IMR-90 (cell line): ENCODE measurements at regions not wholly inside any gene's neighbourhood (a gene's known extent, or its start where the extent isn't known, plus 50 kb on each side); places are given as distances from the start of the nearest gene placed in this dataset.

Experiments used
- ATAC-seq: fragments of 200-7000 bp; cut with Tn5 transposase; 2 replicates; pipeline ENCODE4 v1.9.1; 2020; ENCODE audit warnings: low read depth, mild to moderate bottlenecking, moderate library complexity
- BruUV-seq: library from RNA; stranded (reverse); fragments of 400-500 nt; replicated peaks from 2 replicates; lab custom pipeline; 2021; lab: Mats Ljungman, UMichigan
- CTCF ChIA-PET: fragments of 300-600 bp; formaldehyde crosslinking; extraction: SDS; loops from one replicate; lab custom pipeline; 2021; ENCODE audit warnings: antibody characterized with exemption; lab: Yijun Ruan, JAX
- POLR2A ChIA-PET: fragments of 300-600 bp; sonication (Branson Sonifier 250); formaldehyde crosslinking; loops from one replicate; lab custom pipeline; 2022; ENCODE audit warnings: antibody characterized with exemption; ENCODE audit not compliant: unreplicated experiment; lab: Charles Lee
- DNase-seq: peaks from one replicate; pipeline ENCODE4 v3.0.0; 2013
- H2AFZ ChIP-seq: replicated peaks from 2 replicates; pipeline ENCODE3; 2013; ENCODE audit warnings: low read length, mild to moderate bottlenecking; ENCODE audit not compliant: poor library complexity
- H2AK5ac ChIP-seq: 2 replicates; pipeline ENCODE4 v1.6.1; 2013; ENCODE audit warnings: low read depth, low read length, inconsistent platforms
- H2AK9ac ChIP-seq: replicated peaks from 2 replicates; pipeline ENCODE3; 2013; ENCODE audit warnings: mild to moderate bottlenecking, low read depth, low read length, moderate library complexity; ENCODE audit not compliant: poor library complexity
- H2BK120ac ChIP-seq: 2 replicates; pipeline ENCODE4 v1.6.1; 2013; ENCODE audit warnings: low read depth, low read length, inconsistent platforms
- H2BK15ac ChIP-seq: 3 replicates; pipeline ENCODE4 v1.6.1; 2013; ENCODE audit warnings: low read depth, low read length, inconsistent platforms
- H2BK20ac ChIP-seq: 2 replicates; pipeline ENCODE4 v1.6.1; 2013; ENCODE audit warnings: low read depth, mild to moderate bottlenecking, inconsistent platforms, low read length, moderate library complexity
- H2BK5ac ChIP-seq: 2 replicates; pipeline ENCODE4 v1.6.1; 2013; ENCODE audit warnings: mild to moderate bottlenecking, low read depth, low read length, inconsistent platforms; ENCODE audit not compliant: poor library complexity, severe bottlenecking
- H3K14ac ChIP-seq: replicated peaks from 2 replicates; pipeline ENCODE4 v1.6.1; 2013; ENCODE audit warnings: low read depth, low read length, inconsistent platforms
- H3K18ac ChIP-seq: 2 replicates; pipeline ENCODE4 v1.6.1; 2013; ENCODE audit warnings: low read depth, low read length, control low read depth
- H3K23ac ChIP-seq: 2 replicates; pipeline ENCODE4 v1.6.1; 2013; ENCODE audit warnings: low read depth, low read length, inconsistent platforms
- H3K27ac ChIP-seq: 2 replicates; pipeline ENCODE4 v1.5.1; 2013; ENCODE audit warnings: mild to moderate bottlenecking, control low read depth, low read length; ENCODE audit not compliant: insufficient read depth
- H3K27me3 ChIP-seq: 2 replicates; pipeline ENCODE4 v1.6.1; 2013; ENCODE audit warnings: low read length; ENCODE audit not compliant: control insufficient read depth, insufficient read depth
- H3K36me3 ChIP-seq: 2 replicates; pipeline ENCODE4 v1.6.1; 2013; ENCODE audit warnings: low read length, mixed read lengths; ENCODE audit not compliant: control insufficient read depth, insufficient read depth
- H3K4ac ChIP-seq: 2 replicates; pipeline ENCODE4 v1.6.1; 2013; ENCODE audit warnings: low read depth, low read length, inconsistent platforms
- H3K4me1 ChIP-seq: 2 replicates; pipeline ENCODE4 v1.6.1; 2013; ENCODE audit warnings: low read length, mixed read lengths; ENCODE audit not compliant: control insufficient read depth, insufficient read depth
- H3K4me2 ChIP-seq: 2 replicates; pipeline ENCODE4 v1.6.1; 2013; ENCODE audit warnings: low read depth, mild to moderate bottlenecking, control low read depth, low read length, moderate library complexity
- H3K4me3 ChIP-seq: 2 replicates; pipeline ENCODE4 v1.5.1; 2013; ENCODE audit warnings: low read depth, mild to moderate bottlenecking, control low read depth, low read length, moderate library complexity; ENCODE audit not compliant: insufficient read depth
- H3K56ac ChIP-seq: 2 replicates; pipeline ENCODE4 v1.6.1; 2013; ENCODE audit warnings: low read length, inconsistent platforms; ENCODE audit not compliant: insufficient read depth; ENCODE audit errors: extremely low read depth
- H3K79me1 ChIP-seq, 2 experiments: 2 replicates each; pipeline ENCODE4 v1.6.1; 2013; ENCODE audit warnings: low read length in 2 of 2, inconsistent platforms in 1 of 2, low read depth in 1 of 2
- H3K9ac ChIP-seq: 2 replicates; pipeline ENCODE4 v1.6.1; 2013; ENCODE audit warnings: low read depth, low read length, control low read depth
- H3K9me1 ChIP-seq: 2 replicates; pipeline ENCODE4 v1.6.1; 2013; ENCODE audit warnings: low read length, inconsistent platforms; ENCODE audit not compliant: insufficient read depth
- H3K9me3 ChIP-seq: 2 replicates; pipeline ENCODE4 v1.6.1; 2013; ENCODE audit warnings: low read length; ENCODE audit not compliant: control insufficient read depth, insufficient read depth
- H4K20me1 ChIP-seq: 2 replicates; pipeline ENCODE4 v1.6.1; 2013; ENCODE audit warnings: low read length, inconsistent platforms; ENCODE audit not compliant: insufficient read depth
- H4K5ac ChIP-seq: 2 replicates; pipeline ENCODE4 v1.6.1; 2013; ENCODE audit warnings: mild to moderate bottlenecking, low read depth, low read length, control low read depth
- H4K8ac ChIP-seq, 2 experiments: 2 replicates each; pipeline ENCODE4 v1.6.1; 2013; ENCODE audit warnings: low read depth in 2 of 2, low read length in 2 of 2, control low read depth in 1 of 2, inconsistent platforms in 1 of 2
- H4K91ac ChIP-seq: 2 replicates; pipeline ENCODE4 v1.6.1; 2013; ENCODE audit warnings: low read depth, low read length, inconsistent platforms; ENCODE audit not compliant: insufficient read depth
- MXI1 ChIP-seq: IDR thresholded peaks from 2 replicates; pipeline ENCODE4 v1.6.1; 2012; ENCODE audit warnings: low read depth, mild to moderate bottlenecking, low read length, moderate library complexity, borderline replicate concordance
- NFE2L2 ChIP-seq: fragments of 150-350 bp; IDR thresholded peaks from 2 replicates; pipeline ENCODE4 v1.6.1; 2016; ENCODE audit warnings: low read depth, mild to moderate bottlenecking, low read length
- RAD21 ChIP-seq: IDR thresholded peaks from 2 replicates; pipeline ENCODE4 v1.6.1; 2012; ENCODE audit warnings: low read length, improper control_type of control experiment
- WGBS, 2 experiments: methylation state at CpG; one replicate each; pipeline versions ENCODE4 v1.1.5 to v1.1.7; 2013; ENCODE audit warnings: missing lambda C conversion rate in 2 of 2; ENCODE audit not compliant: insufficient read length in 1 of 2; ENCODE audit errors: extremely low coverage in 2 of 2; 5-methylcytosine and 5-hydroxymethylcytosine counted together
- dilution Hi-C: fragments of 300-500 bp; cut with HindIII; formaldehyde crosslinking; loops from one replicate; pipeline ENCODE4 v1.14.3; 2018; ENCODE audit warnings: low sequenced_read_pairs; ENCODE audit not compliant: unreplicated experiment
- in situ Hi-C: fragments of 300-500 bp; cut with MboI; formaldehyde crosslinking; loops from 3 replicates; pipeline ENCODE4 v1.14.3; 2019; ENCODE audit warnings: low sequenced_read_pairs, inconsistent platforms, mixed read lengths
- intact Hi-C: fragments of 100-400 bp; cut with micrococcal nuclease; formaldehyde crosslinking; loops from 2 replicates; pipeline ENCODE4 v1.10.0; 2022

GRCh38 chr3:67848299-67848698 is 193.9 kb upstream of the SUCLG2 start:
- no peak overlapping the region for H3K23ac ChIP-seq
- H3K4me3 ChIP-seq = no peak overlapping the region
- no peak overlapping the region for H2BK5ac ChIP-seq
- H3K4ac ChIP-seq = no peak overlapping the region
- ATAC-seq = no peak
- H4K5ac ChIP-seq = no peak overlapping the region
- TF ChIP-seq RAD21 (no peak), MXI1 (no peak), NFE2L2 (no peak)
- H2AFZ ChIP-seq = no peak overlapping the region
- H3K9ac ChIP-seq = no peak overlapping the region
- DNase-seq = no peak
- H3K36me3 ChIP-seq = no peaks in the 10 kb centered on the region
- no peaks in the 10 kb centered on the region for H3K79me1 ChIP-seq
- intact Hi-C loops = no loop called here
- dilution Hi-C loops = no loop called here
- WGBS, 2 experiments = no CpG with 5 or more reads among the region's 3 CpGs
- no peak overlapping the region for H2BK20ac ChIP-seq
- no peak overlapping the region for H4K91ac ChIP-seq
- no peak overlapping the region for H3K4me2 ChIP-seq
- no peak overlapping the region for H4K8ac ChIP-seq
- H2AK5ac ChIP-seq = no peak overlapping the region
- in situ Hi-C loops = no loop called here
- no peaks in the 10 kb centered on the region for H3K9me1 ChIP-seq
- no peaks in the 10 kb centered on the region for H3K4me1 ChIP-seq
- no peak overlapping the region for H3K18ac ChIP-seq
- no peaks in the 10 kb centered on the region for H4K20me1 ChIP-seq
- H3K56ac ChIP-seq = no peak overlapping the region
- no peak overlapping the region for H2BK120ac ChIP-seq
- H3K27ac ChIP-seq = no peak overlapping the region
- no TSS peak for BruUV-seq
- CTCF ChIA-PET = interaction anchor here (1.1 kb wide), 1 partner anchor 14 kb away, joined by 3 read pairs; no protein-coding TSS in a partner anchor
- POLR2A ChIA-PET = no interaction called here
- H2AK9ac ChIP-seq = no peak overlapping the region
- no peaks in the 10 kb centered on the region for H3K27me3 ChIP-seq
- no peaks in the 10 kb centered on the region for H3K9me3 ChIP-seq
- no peak overlapping the region for H2BK15ac ChIP-seq
- H3K14ac ChIP-seq = no peak overlapping the region
